Heart left ventricle (tissue), 13 donors: ENCODE measurements at regions not wholly inside any gene's neighbourhood (a gene's known extent, or its start where the extent isn't known, plus 50 kb on each side); places are given as distances from the start of the nearest gene placed in this dataset.

Source experiments
- CTCF ChIP-seq, 12 donors: fragments of 200-600 bp; sonication (generic) in 4 of 12; IDR thresholded peaks; one replicate each; pipeline versions ENCODE4 v1.5.0 to v1.8.0; 2018 to 2022; ENCODE audit warnings: antibody characterized with exemption in 12 of 12, mild to moderate bottlenecking in 5 of 12
- POLR2A ChIP-seq, 2 donors: fragments of 450-650 bp; IDR thresholded peaks; one replicate each; pipeline ENCODE4 v1.6.1; 2017; ENCODE audit warnings: antibody characterized with exemption in 2 of 2, mild to moderate bottlenecking in 2 of 2, moderate library complexity in 2 of 2
- donor health status: ischemic (EF 13 %, LVEDD 7.1; RV severe dilation, severe dysfunction).
- donor health status: DM: no; HTN: yes; CAD: no.
- donor health status: DM: no; HTN: no; CAD: no.
- donor health status: ischemic (EF 25% LVEDD 6.9; RV normal size, moderate dysfunction).
- donor health status: ischemic (EF 25% LVEDD 5.7; RV mildly dilated, moderate dysfunction).
- donor health status: ischemic (EF 35%, LVEDD 5.7; RV mildly dilated, moderate dysfunction).
- donor health status: nonischemic (EF 11% LVEDD 7.7; RV severe dilation, severe dysfunction).
- donor health status: DM: yes; HTN: yes; CAD: no.
- donor health status: PGD.
- donor health status: ischemic (EF 29% LVEDD 5.4; RV normal size, mild dysfunction).
- donor health status: nonischemic (EF 23%, LVEDD 6.1; RV moderate dilation, normal function).

- TF ChIP-seq CTCF (IDR thresholded peaks at IDR 0.05), result no peak
- no peak for TF ChIP-seq POLR2A (IDR thresholded peaks at IDR 0.05)
Measured at GRCh38 chr4:23582671-23583070, 307.2 kb downstream of the PPARGC1A start.
